ENCODE measurements at regions not wholly inside any gene's neighbourhood (a gene's known extent, or its start where the extent isn't known, plus 50 kb on each side); places are given as distances from the start of the nearest gene placed in this dataset.

- no peaks in the 10 kb centered on the region for H3K36me3 ChIP-seq (ENCODE audit: control insufficient read depth, insufficient read depth, low read length)
- POLR2A ChIA-PET = no interaction called here
- H3K27me3 ChIP-seq (replicated peaks; ENCODE audit: control insufficient read depth, insufficient read depth, low read length) = no peaks in the 10 kb centered on the region
- peaks cover 3% of the 10 kb centered on the region for H3K27me3 Mint-ChIP-seq (ENCODE audit: insufficient read depth, unreplicated experiment)
- no peaks in the 10 kb centered on the region for H3K4me1 ChIP-seq
- no peak overlapping the region for H3K4me3 ChIP-seq (ENCODE audit: low read depth, low read length)
- H3K36me3 Mint-ChIP-seq (ENCODE audit: insufficient read depth, unreplicated experiment) = no peaks in the 10 kb centered on the region
- H3K27ac Mint-ChIP-seq (ENCODE audit: unreplicated experiment) = no peak overlapping the region
- no peak overlapping the region for H3K4me3 Mint-ChIP-seq (ENCODE audit: unreplicated experiment)
- no TSS peak for BruUV-seq (replicated peaks)
- CTCF ChIA-PET = no interaction called here
- H3K4me1 Mint-ChIP-seq (ENCODE audit: low read depth, unreplicated experiment) = no peaks in the 10 kb centered on the region
- no peak for DNase-seq
- intact Hi-C loops (cut with micrococcal nuclease; ENCODE audit: unreplicated experiment) = no loop called here
- no peaks in the 10 kb centered on the region for H3K9me3 ChIP-seq
- H3K9me3 Mint-ChIP-seq (ENCODE audit: unreplicated experiment) = no peaks in the 10 kb centered on the region
- no peak for TF ChIP-seq CTCF (IDR thresholded peaks at IDR 0.05; ENCODE audit: insufficient read depth in 1 of 2, low read depth in 1 of 2, low read length in 1 of 2, severe bottlenecking in 1 of 2, unreplicated experiment in 1 of 2)
Measured at GRCh38 chr4:22245294-22245693, 270.6 kb downstream of the ADGRA3 start.

- no peaks in the 10 kb centered on the region for H3K9me3 ChIP-seq
- intact Hi-C loops (cut with micrococcal nuclease; ENCODE audit: unreplicated experiment) = no loop called here
Measured at GRCh38 chr4:22241415-22241814, 274.5 kb downstream of the ADGRA3 start.

GRCh38 chr4:22240814-22241213 is 275.1 kb downstream of the ADGRA3 start:
- Histone ChIP-seq H3K4me1 (peaks cover 5% of the 10 kb centered on the region; the same call in 1 of the 2 replicates), H3K9me3 (no peaks in the 10 kb centered on the region), H3K36me3 (ENCODE audit: control insufficient read depth, insufficient read depth, low read length) (no peaks in the 10 kb centered on the region), H3K4me3 (ENCODE audit: low read depth, low read length) (no peak overlapping the region), H3K27me3 (replicated peaks; ENCODE audit: control insufficient read depth, insufficient read depth, low read length) (no peaks in the 10 kb centered on the region)
- no peak overlapping the region for H3K4me3 Mint-ChIP-seq (ENCODE audit: unreplicated experiment)
- H3K27ac Mint-ChIP-seq (ENCODE audit: unreplicated experiment) = no peak overlapping the region
- no peaks in the 10 kb centered on the region for H3K9me3 Mint-ChIP-seq (ENCODE audit: unreplicated experiment)
- BruUV-seq (replicated peaks) = no TSS peak
- ChIA-PET CTCF (no interaction called here), POLR2A (no interaction called here)
- no peaks in the 10 kb centered on the region for H3K36me3 Mint-ChIP-seq (ENCODE audit: insufficient read depth, unreplicated experiment)
- no peak for DNase-seq
- no peak for TF ChIP-seq CTCF (IDR thresholded peaks at IDR 0.05; ENCODE audit: insufficient read depth in 1 of 2, low read depth in 1 of 2, low read length in 1 of 2, severe bottlenecking in 1 of 2, unreplicated experiment in 1 of 2)
- no peaks in the 10 kb centered on the region for H3K4me1 Mint-ChIP-seq (ENCODE audit: low read depth, unreplicated experiment)
- intact Hi-C loops (cut with micrococcal nuclease; ENCODE audit: unreplicated experiment) = no loop called here
- H3K27me3 Mint-ChIP-seq (ENCODE audit: insufficient read depth, unreplicated experiment) = peaks cover 3% of the 10 kb centered on the region

More at GRCh38 chr4:22241415-22241814, 274.5 kb downstream of the ADGRA3 start:
- no peak overlapping the region for H3K27ac Mint-ChIP-seq (ENCODE audit: unreplicated experiment)
- POLR2A ChIA-PET = no interaction called here
- peaks cover 5% of the 10 kb centered on the region; the same call in 1 of the 2 replicates for H3K4me1 ChIP-seq
- H3K4me1 Mint-ChIP-seq (ENCODE audit: low read depth, unreplicated experiment) = no peaks in the 10 kb centered on the region
- TF ChIP-seq CTCF (IDR thresholded peaks at IDR 0.05; ENCODE audit: insufficient read depth in 1 of 2, low read depth in 1 of 2, low read length in 1 of 2, severe bottlenecking in 1 of 2, unreplicated experiment in 1 of 2) = no peak
- no peaks in the 10 kb centered on the region for H3K36me3 Mint-ChIP-seq (ENCODE audit: insufficient read depth, unreplicated experiment)
- H3K4me3 ChIP-seq (ENCODE audit: low read depth, low read length) = no peak overlapping the region
- CTCF ChIA-PET = no interaction called here
- no peak overlapping the region for H3K4me3 Mint-ChIP-seq (ENCODE audit: unreplicated experiment)
- BruUV-seq (replicated peaks) = no TSS peak
- no peaks in the 10 kb centered on the region for H3K9me3 Mint-ChIP-seq (ENCODE audit: unreplicated experiment)
- H3K27me3 Mint-ChIP-seq (ENCODE audit: insufficient read depth, unreplicated experiment) = no peaks in the 10 kb centered on the region
- no peaks in the 10 kb centered on the region for H3K36me3 ChIP-seq (ENCODE audit: control insufficient read depth, insufficient read depth, low read length)
- DNase-seq = no peak
- no peaks in the 10 kb centered on the region for H3K27me3 ChIP-seq (replicated peaks; ENCODE audit: control insufficient read depth, insufficient read depth, low read length)
